CD4-positive, alpha-beta T cell (primary cell): ENCODE measurements at regions not wholly inside any gene's neighbourhood (a gene's known extent, or its start where the extent isn't known, plus 50 kb on each side); places are given as distances from the start of the nearest gene placed in this dataset.

Experiments used
- ATAC-seq: fragments of 200-7000 bp; cut with Tn5 transposase; one replicate; pipeline ENCODE4 v1.10.0; 2022; ENCODE audit warnings: mild to moderate bottlenecking; ENCODE audit not compliant: poor library complexity
- CTCF ChIA-PET: fragments of 350-600 bp; sonication (Branson Sonifier 250); formaldehyde crosslinking; loops from one replicate; lab custom pipeline; 2021; ENCODE audit warnings: antibody characterized with exemption, inconsistent platforms; lab: Charles Lee
- POLR2A ChIA-PET: fragments of 350-600 bp; sonication (Branson Sonifier 250); formaldehyde crosslinking; loops from one replicate; lab custom pipeline; 2021; ENCODE audit warnings: antibody characterized with exemption, inconsistent platforms; lab: Charles Lee
- DNase-seq, 14 experiments: peaks; one replicate each; pipeline ENCODE4 v3.0.0-alpha.2; 2013 to 2020; ENCODE audit warnings: mixed read lengths in 2 of 14
- H3K27ac ChIP-seq, 2 donors: one replicate each; pipeline versions ENCODE4 v1.5.1 to v1.7.0; 2013; ENCODE audit warnings: low read length in 2 of 2, low read depth in 1 of 2, mild to moderate bottlenecking in 1 of 2
- H3K27me3 ChIP-seq, 2 experiments: 1 replicate in 1 of 2; 2 replicates in 1 of 2; pipeline versions ENCODE4 v1.6.1 to v1.7.0; 2013; ENCODE audit warnings: low read length in 2 of 2, control low read depth in 1 of 2, mild to moderate bottlenecking in 1 of 2, moderate library complexity in 1 of 2; ENCODE audit not compliant: insufficient read depth in 2 of 2, control insufficient read depth in 1 of 2
- H3K36me3 ChIP-seq: one replicate; pipeline ENCODE4 v1.6.1; 2013; ENCODE audit warnings: low read length, control low read depth; ENCODE audit not compliant: insufficient read depth
- H3K4me1 ChIP-seq: one replicate; pipeline ENCODE4 v1.6.1; 2013; ENCODE audit warnings: low read length, control low read depth; ENCODE audit not compliant: insufficient read depth
- H3K4me3 ChIP-seq: one replicate; pipeline ENCODE4 v1.5.1; 2013; ENCODE audit warnings: mild to moderate bottlenecking, low read length, moderate library complexity
- H3K9me3 ChIP-seq, 2 experiments: 1 replicate in 1 of 2; 2 replicates in 1 of 2; pipeline versions ENCODE4 v1.6.1 to v1.7.0; 2013; ENCODE audit warnings: low read length in 2 of 2, mild to moderate bottlenecking in 2 of 2, control low read depth in 1 of 2, moderate library complexity in 1 of 2; ENCODE audit not compliant: control insufficient read depth in 1 of 2, insufficient read depth in 1 of 2
- H3K27ac Mint-ChIP-seq: one replicate; pipeline ENCODE4 v1.8.0; 2020; ENCODE audit warnings: mixed read lengths
- H3K27me3 Mint-ChIP-seq: one replicate; pipeline ENCODE4 v1.8.0; 2021; ENCODE audit warnings: mixed read lengths
- H3K36me3 Mint-ChIP-seq: one replicate; pipeline ENCODE4 v1.8.0; 2021; ENCODE audit warnings: low read depth, mixed read lengths
- H3K4me1 Mint-ChIP-seq: one replicate; pipeline ENCODE4 v1.8.0; 2021; ENCODE audit warnings: low read depth, mixed read lengths
- H3K4me3 Mint-ChIP-seq: one replicate; pipeline ENCODE4 v1.8.0; 2020; ENCODE audit warnings: mild to moderate bottlenecking, mixed read lengths
- H3K9me3 Mint-ChIP-seq: one replicate; pipeline ENCODE4 v1.8.0; 2020; ENCODE audit warnings: mixed read lengths
- intact Hi-C, 2 experiments: fragments of 100-400 bp; cut with DNase I in 1 of 2; cut with micrococcal nuclease in 1 of 2; formaldehyde crosslinking; loops; one replicate each; pipeline versions ENCODE4 v1.15.1 to v1.9.0; 2023 to 2025; cut with DNase I, micrococcal nuclease
- TF ChIP-seq, protein P1 (sequence below): fragments of 200-600 bp; IDR thresholded peaks from one replicate; pipeline ENCODE4 v1.8.0; 2022; ENCODE audit warnings: antibody characterized with exemption, mild to moderate bottlenecking

- Mint-ChIP-seq H3K4me3 (no peak overlapping the region), H3K27ac (no peak overlapping the region), H3K36me3 (no peaks in the 10 kb centered on the region), H3K27me3 (peaks cover 16% of the 10 kb centered on the region), H3K4me1 (no peaks in the 10 kb centered on the region), H3K9me3 (peaks cover 5% of the 10 kb centered on the region)
- ChIA-PET POLR2A (no interaction called here), CTCF (no interaction called here)
- H3K27me3 ChIP-seq, result no peaks in the 10 kb centered on the region
- ATAC-seq (no peak), DNase-seq (no peak)
- no peak overlapping the region for H3K27ac ChIP-seq
- no peaks in the 10 kb centered on the region for H3K36me3 ChIP-seq
- no peaks in the 10 kb centered on the region for H3K9me3 ChIP-seq
- H3K4me3 ChIP-seq, result no peak overlapping the region
- H3K4me1 ChIP-seq, result no peaks in the 10 kb centered on the region
- TF ChIP-seq, protein P1, sequence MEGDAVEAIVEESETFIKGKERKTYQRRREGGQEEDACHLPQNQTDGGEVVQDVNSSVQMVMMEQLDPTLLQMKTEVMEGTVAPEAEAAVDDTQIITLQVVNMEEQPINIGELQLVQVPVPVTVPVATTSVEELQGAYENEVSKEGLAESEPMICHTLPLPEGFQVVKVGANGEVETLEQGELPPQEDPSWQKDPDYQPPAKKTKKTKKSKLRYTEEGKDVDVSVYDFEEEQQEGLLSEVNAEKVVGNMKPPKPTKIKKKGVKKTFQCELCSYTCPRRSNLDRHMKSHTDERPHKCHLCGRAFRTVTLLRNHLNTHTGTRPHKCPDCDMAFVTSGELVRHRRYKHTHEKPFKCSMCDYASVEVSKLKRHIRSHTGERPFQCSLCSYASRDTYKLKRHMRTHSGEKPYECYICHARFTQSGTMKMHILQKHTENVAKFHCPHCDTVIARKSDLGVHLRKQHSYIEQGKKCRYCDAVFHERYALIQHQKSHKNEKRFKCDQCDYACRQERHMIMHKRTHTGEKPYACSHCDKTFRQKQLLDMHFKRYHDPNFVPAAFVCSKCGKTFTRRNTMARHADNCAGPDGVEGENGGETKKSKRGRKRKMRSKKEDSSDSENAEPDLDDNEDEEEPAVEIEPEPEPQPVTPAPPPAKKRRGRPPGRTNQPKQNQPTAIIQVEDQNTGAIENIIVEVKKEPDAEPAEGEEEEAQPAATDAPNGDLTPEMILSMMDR, result no peak
- intact Hi-C loops, result no loop called here
These were observed 114.1 kb upstream of the PPP2R3A start for GRCh38 chr3:135851201-135852081.

- POLR2A ChIA-PET, result no interaction called here
- CTCF ChIA-PET, result no interaction called here
- Histone ChIP-seq H3K9me3 (no peaks in the 10 kb centered on the region), H3K36me3 (no peaks in the 10 kb centered on the region), H3K27me3 (no peaks in the 10 kb centered on the region), H3K27ac (no peak overlapping the region), H3K4me1 (no peaks in the 10 kb centered on the region), H3K4me3 (no peak overlapping the region)
- intact Hi-C loops, result no loop called here
- no peaks in the 10 kb centered on the region for H3K4me1 Mint-ChIP-seq
- ATAC-seq, result no peak
- DNase-seq, result no peak
- H3K36me3 Mint-ChIP-seq, result no peaks in the 10 kb centered on the region
- H3K27ac Mint-ChIP-seq, result no peak overlapping the region
- peaks cover 16% of the 10 kb centered on the region for H3K27me3 Mint-ChIP-seq
- H3K4me3 Mint-ChIP-seq, result no peak overlapping the region
- TF ChIP-seq, protein P1, result no peak
- no peaks in the 10 kb centered on the region for H3K9me3 Mint-ChIP-seq
These were observed 111.5 kb upstream of the PPP2R3A start for GRCh38 chr3:135853981-135854380.

DNA sequence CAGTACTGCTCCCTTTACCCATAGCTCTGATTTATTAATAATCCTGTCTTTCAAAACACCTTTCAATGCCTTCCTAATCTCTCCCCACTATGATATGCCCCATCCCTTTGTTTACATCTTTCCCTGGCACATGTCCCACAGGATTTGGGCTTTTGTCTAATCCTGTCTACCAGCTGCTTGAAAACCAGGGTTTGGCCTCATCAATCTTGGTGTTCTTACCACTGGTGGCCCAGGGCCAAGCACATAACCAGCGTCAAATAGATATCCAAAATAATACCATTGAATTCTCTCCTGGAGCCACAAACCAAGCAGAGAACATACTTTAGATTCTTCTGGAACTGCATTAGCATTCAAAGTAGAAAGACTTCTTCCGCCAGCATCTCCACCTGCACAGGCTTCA lies 104.8 kb upstream of the PPP2R3A start:
- no peak overlapping the region for H3K4me3 ChIP-seq
- ATAC-seq, result no peak
- Mint-ChIP-seq H3K27ac (no peak overlapping the region), H3K9me3 (peaks cover 2% of the 10 kb centered on the region), H3K36me3 (no peaks in the 10 kb centered on the region), H3K4me3 (no peak overlapping the region), H3K27me3 (no peaks in the 10 kb centered on the region), H3K4me1 (no peaks in the 10 kb centered on the region)
- no peak overlapping the region for H3K27ac ChIP-seq
- TF ChIP-seq, protein P1, result no peak
- intact Hi-C loops, result no loop called here
- POLR2A ChIA-PET, result no interaction called here
- no peaks in the 10 kb centered on the region for H3K36me3 ChIP-seq
- H3K4me1 ChIP-seq, result no peaks in the 10 kb centered on the region
- DNase-seq, result no peak
- no peaks in the 10 kb centered on the region for H3K9me3 ChIP-seq
- CTCF ChIA-PET, result interaction anchor here (0.6 kb wide), 1 partner anchor 10 kb away, joined by 3 read pairs; no protein-coding TSS in a partner anchor
- no peaks in the 10 kb centered on the region for H3K27me3 ChIP-seq
